PC-3 (cell line): ENCODE measurements at regions not wholly inside any gene's neighbourhood (a gene's known extent, or its start where the extent isn't known, plus 50 kb on each side); places are given as distances from the start of the nearest gene placed in this dataset.

Source experiments
- EZH2 ChIP-seq: fragments of 300-600 bp; sonication (generic); IDR thresholded peaks from one replicate; pipeline ENCODE4 v1.6.1; 2017; ENCODE audit warnings: antibody characterized with exemption, mild to moderate bottlenecking, low read length; ENCODE audit not compliant: unreplicated experiment
- EZH2phosphoT487 ChIP-seq: fragments of 300-600 bp; sonication (generic); IDR thresholded peaks from 2 replicates; pipeline ENCODE4 v1.6.1; 2018; ENCODE audit warnings: mild to moderate bottlenecking, antibody characterized with exemption, low read length, borderline replicate concordance
- TF ChIP-seq, protein P1 (sequence below): fragments of 300-600 bp; sonication (generic); conservative IDR thresholded peaks from 2 replicates; pipeline ENCODE4 v1.5.1; 2017; ENCODE audit warnings: antibody characterized with exemption, low read depth, mild to moderate bottlenecking, low read length

DNA sequence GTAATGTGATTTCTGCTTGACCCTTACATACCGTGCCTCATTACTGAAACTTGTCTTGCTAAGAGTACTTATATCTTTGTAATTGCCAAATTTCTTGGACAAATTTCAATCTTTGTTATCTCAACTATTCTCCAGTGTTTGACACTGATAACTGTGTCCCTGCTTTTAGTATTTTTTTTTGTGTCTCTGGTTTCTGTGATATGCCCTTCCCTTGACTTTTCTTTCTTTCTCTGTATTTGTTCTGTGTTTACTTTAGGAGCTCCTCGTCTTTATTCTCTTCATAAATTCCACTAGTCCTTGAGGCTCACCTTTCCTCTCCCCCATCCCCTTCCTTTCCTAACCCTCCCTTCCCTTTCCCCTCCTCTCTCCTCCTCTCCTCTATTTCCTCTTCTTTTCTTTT lies 123.7 kb upstream of the FBXL17 start:
- TF ChIP-seq, protein P1, sequence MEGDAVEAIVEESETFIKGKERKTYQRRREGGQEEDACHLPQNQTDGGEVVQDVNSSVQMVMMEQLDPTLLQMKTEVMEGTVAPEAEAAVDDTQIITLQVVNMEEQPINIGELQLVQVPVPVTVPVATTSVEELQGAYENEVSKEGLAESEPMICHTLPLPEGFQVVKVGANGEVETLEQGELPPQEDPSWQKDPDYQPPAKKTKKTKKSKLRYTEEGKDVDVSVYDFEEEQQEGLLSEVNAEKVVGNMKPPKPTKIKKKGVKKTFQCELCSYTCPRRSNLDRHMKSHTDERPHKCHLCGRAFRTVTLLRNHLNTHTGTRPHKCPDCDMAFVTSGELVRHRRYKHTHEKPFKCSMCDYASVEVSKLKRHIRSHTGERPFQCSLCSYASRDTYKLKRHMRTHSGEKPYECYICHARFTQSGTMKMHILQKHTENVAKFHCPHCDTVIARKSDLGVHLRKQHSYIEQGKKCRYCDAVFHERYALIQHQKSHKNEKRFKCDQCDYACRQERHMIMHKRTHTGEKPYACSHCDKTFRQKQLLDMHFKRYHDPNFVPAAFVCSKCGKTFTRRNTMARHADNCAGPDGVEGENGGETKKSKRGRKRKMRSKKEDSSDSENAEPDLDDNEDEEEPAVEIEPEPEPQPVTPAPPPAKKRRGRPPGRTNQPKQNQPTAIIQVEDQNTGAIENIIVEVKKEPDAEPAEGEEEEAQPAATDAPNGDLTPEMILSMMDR, result no peak
- TF ChIP-seq EZH2 (no peak), EZH2phosphoT487 (no peak)
